ENCODE measurements at regions not wholly inside any gene's neighbourhood (a gene's known extent, or its start where the extent isn't known, plus 50 kb on each side); places are given as distances from the start of the nearest gene placed in this dataset.
A peak's percentile ranks its signal among the peaks of the same experiment; 100 is the strongest.

DNA sequence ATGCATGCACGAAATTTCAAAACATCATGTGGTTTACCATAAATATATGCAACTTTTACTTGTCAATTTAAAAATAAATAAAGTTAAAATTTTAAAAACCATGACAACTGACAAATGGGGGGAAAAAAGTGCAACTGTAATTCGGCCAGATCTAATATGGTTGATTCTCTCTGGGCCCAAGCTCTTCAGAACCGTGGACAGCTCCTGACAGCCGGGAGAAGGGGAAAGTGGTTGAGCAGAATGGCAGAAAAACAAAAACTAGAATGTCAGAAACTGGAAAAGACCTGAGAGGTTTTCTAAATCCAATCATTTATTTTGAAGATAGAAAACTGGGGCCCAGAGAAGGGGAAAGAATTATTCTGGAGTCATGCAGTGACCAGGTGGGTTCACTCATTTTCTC lies 126.6 kb downstream of the TMEM132E start:
- DNase-seq (ENCODE audit: low read depth) = peak; percentile 4
- TF ChIP-seq, protein P1, sequence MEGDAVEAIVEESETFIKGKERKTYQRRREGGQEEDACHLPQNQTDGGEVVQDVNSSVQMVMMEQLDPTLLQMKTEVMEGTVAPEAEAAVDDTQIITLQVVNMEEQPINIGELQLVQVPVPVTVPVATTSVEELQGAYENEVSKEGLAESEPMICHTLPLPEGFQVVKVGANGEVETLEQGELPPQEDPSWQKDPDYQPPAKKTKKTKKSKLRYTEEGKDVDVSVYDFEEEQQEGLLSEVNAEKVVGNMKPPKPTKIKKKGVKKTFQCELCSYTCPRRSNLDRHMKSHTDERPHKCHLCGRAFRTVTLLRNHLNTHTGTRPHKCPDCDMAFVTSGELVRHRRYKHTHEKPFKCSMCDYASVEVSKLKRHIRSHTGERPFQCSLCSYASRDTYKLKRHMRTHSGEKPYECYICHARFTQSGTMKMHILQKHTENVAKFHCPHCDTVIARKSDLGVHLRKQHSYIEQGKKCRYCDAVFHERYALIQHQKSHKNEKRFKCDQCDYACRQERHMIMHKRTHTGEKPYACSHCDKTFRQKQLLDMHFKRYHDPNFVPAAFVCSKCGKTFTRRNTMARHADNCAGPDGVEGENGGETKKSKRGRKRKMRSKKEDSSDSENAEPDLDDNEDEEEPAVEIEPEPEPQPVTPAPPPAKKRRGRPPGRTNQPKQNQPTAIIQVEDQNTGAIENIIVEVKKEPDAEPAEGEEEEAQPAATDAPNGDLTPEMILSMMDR (conservative IDR thresholded peaks at IDR 0.05; ENCODE audit: control insufficient read depth, insufficient read depth, low read depth, low read length) = no peak
- H3K4me3 ChIP-seq (ENCODE audit: control insufficient read depth, low read depth, low read length) = no peak overlapping the region

DNA sequence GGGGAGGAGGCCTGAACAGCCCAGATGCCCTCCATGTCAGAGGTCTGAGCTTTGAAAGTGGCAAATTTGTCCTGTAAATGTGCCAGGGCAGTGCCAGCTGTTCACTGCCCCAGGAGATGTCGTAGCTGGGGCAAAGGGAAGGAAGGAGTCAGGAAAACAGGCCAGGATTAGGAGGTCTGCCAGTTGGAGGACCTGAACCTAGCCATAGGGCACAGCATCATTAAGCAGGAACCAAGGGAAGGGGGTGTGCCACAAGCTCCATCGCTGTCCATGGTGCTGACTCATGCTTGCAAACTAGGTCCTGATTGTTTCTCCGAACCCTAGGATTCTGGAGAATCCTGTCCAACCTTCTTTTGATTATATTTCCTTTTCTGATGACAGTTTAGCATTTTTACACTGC lies 124.2 kb downstream of the TMEM132E start:
- DNase-seq (ENCODE audit: low read depth) = peak; percentile 27

DNA sequence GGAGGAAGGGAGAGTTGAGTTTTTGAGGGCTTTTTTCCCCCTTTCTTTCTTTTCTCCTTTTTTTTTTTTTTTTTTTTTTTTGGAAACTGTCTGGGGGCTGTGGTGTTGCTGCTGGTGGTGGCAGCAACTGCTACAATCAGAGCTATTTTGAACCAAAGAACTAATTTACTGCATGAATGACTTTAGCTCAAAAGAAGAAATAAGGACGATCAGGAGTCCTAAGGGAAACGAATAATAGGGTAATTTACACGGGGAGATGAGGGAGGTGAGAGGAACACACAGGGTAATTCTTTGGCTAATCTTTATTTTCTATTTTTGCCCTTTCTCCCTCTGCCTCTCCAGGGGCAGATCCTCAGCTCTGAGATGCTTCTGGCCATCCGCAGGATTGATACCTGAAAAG lies 119.8 kb downstream of the TMEM132E start:
- TF ChIP-seq, protein P1 (conservative IDR thresholded peaks at IDR 0.05; ENCODE audit: control insufficient read depth, insufficient read depth, low read depth, low read length) = no peak
- no peak overlapping the region for H3K4me3 ChIP-seq (ENCODE audit: control insufficient read depth, low read depth, low read length)
- no peak for DNase-seq (ENCODE audit: low read depth)

More for the DNA sequence above, 124.2 kb downstream of the TMEM132E start:
- TF ChIP-seq, protein P1 (conservative IDR thresholded peaks at IDR 0.05; ENCODE audit: control insufficient read depth, insufficient read depth, low read depth, low read length) = no peak
- no peak overlapping the region for H3K4me3 ChIP-seq (ENCODE audit: control insufficient read depth, low read depth, low read length)

DNA sequence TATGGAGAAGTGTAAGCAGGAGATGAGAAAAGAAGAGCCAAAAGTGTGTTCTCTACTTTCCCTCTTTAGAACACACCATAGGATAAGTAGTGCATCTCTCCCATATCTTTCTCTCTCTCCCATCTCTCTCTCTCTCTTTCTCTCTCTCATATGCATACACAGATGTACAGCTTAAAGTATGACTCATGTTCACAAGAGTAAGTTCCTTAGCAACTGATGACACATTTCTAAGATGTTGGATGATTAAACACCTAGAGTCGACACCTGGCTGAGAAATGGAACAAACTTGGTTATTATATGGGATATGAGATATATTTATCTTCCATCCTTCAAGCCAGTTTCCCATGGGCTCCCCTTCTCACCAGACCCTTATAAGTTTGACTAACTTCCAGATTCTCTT lies 113.5 kb downstream of the TMEM132E start:
- TF ChIP-seq, protein P1 (conservative IDR thresholded peaks at IDR 0.05; ENCODE audit: control insufficient read depth, insufficient read depth, low read depth, low read length) = no peak
- H3K4me3 ChIP-seq (ENCODE audit: control insufficient read depth, low read depth, low read length) = no peak overlapping the region
- no peak for DNase-seq (ENCODE audit: low read depth)

All from fibroblast of mammary gland (primary cell).